NCI-H2107 treated with DMSO at 0.1 percent for 48 hours (cell line): ENCODE measurements at regions not wholly inside any gene's neighbourhood (a gene's known extent, or its start where the extent isn't known, plus 50 kb on each side); places are given as distances from the start of the nearest gene placed in this dataset.

Experiments used
- DNase-seq: peaks from one replicate; lab custom pipeline; 2025; ENCODE audit not compliant: unreplicated experiment; lab: John Stamatoyannopoulos, UW

- no peak for DNase-seq
Observed at GRCh38 chr9:81532251-81532650, 157.1 kb downstream of the TLE1 start.

- DNase-seq: no peak
Observed at GRCh38 chr9:81531511-81531910, 157.8 kb downstream of the TLE1 start.

- DNase-seq: no peak
Observed at GRCh38 chr9:81530846-81531245, 158.5 kb downstream of the TLE1 start.

GRCh38 chr9:81530310-81530810, 159.0 kb downstream of the TLE1 start:
- no peak for DNase-seq

- DNase-seq: no peak
Observed at GRCh38 chr9:81529556-81530193, 159.7 kb downstream of the TLE1 start.

- DNase-seq: no peak
Observed at GRCh38 chr9:81526587-81526986, 162.8 kb downstream of the TLE1 start.

GRCh38 chr9:81522716-81523551, 166.4 kb downstream of the TLE1 start:
- DNase-seq: peak; percentile 72

GRCh38 chr9:81521892-81522291, 167.5 kb downstream of the TLE1 start:
- DNase-seq: no peak

GRCh38 chr9:81519816-81520495, 169.4 kb downstream of the TLE1 start:
- no peak for DNase-seq

- peak; percentile 24 for DNase-seq
Observed at GRCh38 chr9:81517954-81518353, 171.4 kb downstream of the TLE1 start.

- no peak for DNase-seq
Observed at GRCh38 chr9:81513059-81513458, 176.3 kb downstream of the TLE1 start.

- no peak for DNase-seq
Observed at GRCh38 chr9:81512641-81513040, 176.7 kb downstream of the TLE1 start.

- DNase-seq: no peak
Observed at GRCh38 chr9:81508476-81508875, 180.9 kb downstream of the TLE1 start.

GRCh38 chr9:81506941-81507864, 182.1 kb downstream of the TLE1 start:
- no peak for DNase-seq

GRCh38 chr9:81499594-81499993, 189.8 kb downstream of the TLE1 start:
- no peak for DNase-seq

- no peak for DNase-seq
Observed at GRCh38 chr9:81499021-81499454, 190.3 kb downstream of the TLE1 start.

GRCh38 chr9:81498576-81498975, 190.8 kb downstream of the TLE1 start:
- DNase-seq: no peak

- DNase-seq: no peak
Observed at GRCh38 chr9:81497091-81497490, 192.3 kb downstream of the TLE1 start.

GRCh38 chr9:81492710-81493447, 196.5 kb downstream of the TLE1 start:
- no peak for DNase-seq
